HG03280 (cell line): ENCODE measurements at regions not wholly inside any gene's neighbourhood (a gene's known extent, or its start where the extent isn't known, plus 50 kb on each side); places are given as distances from the start of the nearest gene placed in this dataset.

ENCODE experiments used
- ATAC-seq: cut with Tn5 transposase; IDR thresholded peaks from one replicate; pipeline ENCODE4 v1.9.1; 2021; ENCODE audit warnings: mild to moderate bottlenecking, moderate library complexity; ENCODE audit not compliant: unreplicated experiment

- no peak for ATAC-seq
These were observed 97.4 kb upstream of the TRPM3 start for GRCh38 chr9:71218774-71219173.

GRCh38 chr9:71213633-71214032 lies 92.2 kb upstream of the TRPM3 start:
- ATAC-seq, result no peak

GRCh38 chr9:71210326-71210725 lies 88.9 kb upstream of the TRPM3 start:
- no peak for ATAC-seq

DNA sequence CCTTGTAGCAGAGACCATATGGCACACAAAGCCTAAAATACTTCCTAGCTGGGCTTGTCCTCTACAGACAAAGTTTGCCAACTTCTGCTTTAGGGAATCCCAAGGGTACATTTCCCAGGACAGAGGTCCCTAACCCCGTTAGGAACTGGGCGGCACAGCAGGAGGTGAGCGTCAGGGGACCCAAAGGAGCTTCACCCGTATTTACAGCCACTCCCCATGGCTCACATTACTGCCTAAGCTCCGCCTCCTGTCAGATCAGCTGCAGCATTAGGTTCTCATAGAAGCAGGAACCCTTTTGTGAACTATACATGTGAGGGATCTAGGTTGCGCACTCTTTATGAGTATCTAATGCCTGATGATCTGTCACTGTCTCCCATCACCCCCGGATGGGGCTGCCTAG lies 88.5 kb upstream of the TRPM3 start:
- ATAC-seq, result no peak

GRCh38 chr9:71202931-71203330 lies 81.5 kb upstream of the TRPM3 start:
- ATAC-seq, result no peak

DNA sequence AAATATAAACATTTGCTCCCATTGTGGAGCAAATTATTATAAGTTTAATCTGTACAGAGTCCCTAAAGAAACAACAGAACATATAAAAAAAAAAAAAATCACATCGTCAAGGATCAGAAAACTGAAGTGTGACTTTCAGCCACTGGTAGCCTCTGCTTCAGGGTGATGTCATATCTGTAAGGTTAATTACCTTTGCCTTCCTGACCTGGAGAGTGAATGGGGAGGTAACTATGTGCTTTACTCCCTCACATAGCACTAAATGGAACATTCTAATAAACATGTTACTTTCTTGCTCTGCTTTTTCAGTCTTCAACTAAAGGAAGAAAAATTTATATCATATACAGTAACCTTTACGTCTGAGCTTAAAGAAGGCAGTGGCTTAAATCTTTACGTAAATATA lies 70.3 kb upstream of the TRPM3 start:
- ATAC-seq, result no peak

DNA sequence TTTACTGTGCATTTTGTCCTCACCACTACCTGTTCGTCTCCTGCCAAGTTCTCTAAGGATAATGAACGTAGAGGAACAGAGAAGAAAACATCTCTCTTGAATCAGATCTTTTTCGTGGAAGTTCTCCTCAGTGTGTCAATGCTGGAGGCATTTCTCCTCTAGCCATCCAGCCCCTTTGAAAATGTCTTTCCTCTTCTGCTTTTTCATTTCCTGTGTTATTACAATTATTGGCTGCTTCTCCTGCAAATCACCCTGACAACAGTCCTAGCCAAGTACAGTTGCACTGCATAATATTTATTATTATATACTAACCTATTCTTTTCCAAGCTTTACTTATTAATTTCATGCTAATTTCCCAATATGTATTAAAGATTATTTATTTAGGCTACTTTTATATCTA lies 61.8 kb upstream of the TRPM3 start:
- ATAC-seq, result no peak

DNA sequence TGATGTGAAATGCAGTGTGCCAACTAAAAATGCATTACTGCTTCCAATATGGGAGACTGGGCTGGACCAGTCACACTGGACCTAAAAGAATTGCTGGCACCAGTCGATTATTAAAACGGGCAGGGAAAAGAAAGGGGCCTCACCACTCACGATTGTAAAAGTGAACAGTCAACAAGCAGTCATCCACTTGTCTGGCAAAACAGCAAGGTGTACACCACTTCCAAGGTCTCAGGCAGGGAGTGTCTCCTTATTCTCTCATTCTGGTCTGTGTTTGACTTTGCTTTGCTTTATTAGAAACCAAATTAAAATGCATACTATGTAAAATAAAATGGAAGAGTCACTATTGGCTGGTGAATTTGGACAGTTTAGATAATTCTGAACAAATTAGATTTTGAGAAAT lies 57.8 kb upstream of the TRPM3 start:
- no peak for ATAC-seq

DNA sequence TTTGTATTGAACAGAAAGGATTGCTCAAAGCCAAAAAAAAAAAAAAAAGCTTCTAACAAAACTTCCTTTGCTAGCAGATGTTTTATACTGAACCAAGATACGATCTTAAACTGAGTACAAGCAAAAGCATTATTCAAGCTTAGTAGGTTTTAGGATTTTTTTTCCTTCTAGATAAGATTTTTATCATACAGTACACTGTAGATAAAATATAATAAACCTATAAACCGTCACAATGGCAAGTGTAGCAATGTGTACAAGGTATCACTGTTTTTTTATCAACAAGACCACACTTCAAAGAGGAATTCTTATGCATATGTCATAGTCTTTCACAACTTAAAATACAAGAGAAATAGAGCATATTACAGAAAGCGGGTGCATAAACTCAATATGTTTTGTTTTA lies 56.5 kb upstream of the TRPM3 start:
- ATAC-seq, result no peak

GRCh38 chr9:71171517-71171916 lies 50.1 kb upstream of the TRPM3 start:
- ATAC-seq, result no peak
